ENCODE measurements at regions not wholly inside any gene's neighbourhood (a gene's known extent, or its start where the extent isn't known, plus 50 kb on each side); places are given as distances from the start of the nearest gene placed in this dataset.

- TF ChIP-seq CTCF (IDR thresholded peaks at IDR 0.05) (no peak), POLR2A (IDR thresholded peaks at IDR 0.05) (no peak), EP300 (IDR thresholded peaks at IDR 0.05) (no peak)
These were observed 680.9 kb upstream of the SGCG start for GRCh38 chr13:22499919-22500318.
